Vagina (tissue), 2 donors: ENCODE measurements at regions not wholly inside any gene's neighbourhood (a gene's known extent, or its start where the extent isn't known, plus 50 kb on each side); places are given as distances from the start of the nearest gene placed in this dataset.

Experiments used
- DNase-seq, 2 donors: peaks; one replicate each; pipeline ENCODE4 v3.0.0-alpha.2; 2017; ENCODE audit errors: extremely low spot score in 2 of 2
- H3K27ac ChIP-seq: fragments of 200-600 bp; sonication (generic); one replicate; pipeline ENCODE4 v1.5.1; 2019
- H3K27me3 ChIP-seq: fragments of 200-600 bp; sonication (generic); one replicate; pipeline ENCODE4 v1.5.1; 2019
- H3K36me3 ChIP-seq, 2 donors: fragments of 200-600 bp; sonication (generic); one replicate each; pipeline ENCODE4 v1.5.1; 2017 to 2019
- H3K4me1 ChIP-seq: fragments of 200-600 bp; sonication (generic); one replicate; pipeline ENCODE4 v1.5.1; 2019
- H3K4me3 ChIP-seq, 2 donors: fragments of 200-600 bp; sonication (generic); 1 replicate in 1 of 2; 2 replicates in 1 of 2; pipeline ENCODE4 v1.5.1; 2016 to 2019
- H3K9me3 ChIP-seq: fragments of 200-600 bp; sonication (generic); one replicate; pipeline ENCODE4 v1.5.1; 2019
- POLR2A ChIP-seq, 2 donors: fragments of 450-650 bp; IDR thresholded peaks; one replicate each; pipeline ENCODE4 v1.6.1; 2017; ENCODE audit warnings: antibody characterized with exemption in 2 of 2, mild to moderate bottlenecking in 2 of 2, moderate library complexity in 2 of 2
- POLR2AphosphoS5 ChIP-seq, 2 donors: sonication (generic); formaldehyde crosslinking; IDR thresholded peaks; one replicate each; pipeline ENCODE4 v1.9.0; 2017; ENCODE audit warnings: antibody characterized with exemption in 2 of 2, mild to moderate bottlenecking in 2 of 2, low read depth in 1 of 2; ENCODE audit not compliant: insufficient read depth in 1 of 2
- intact Hi-C: fragments of 100-400 bp; cut with DNase I; formaldehyde crosslinking; loops from one replicate; pipeline ENCODE4 v1.15.1; 2023
- TF ChIP-seq, protein P1 (sequence below), 3 experiments: fragments of 450-650 bp in 2 of 3; fragments of 200-600 bp in 1 of 3; sonication (generic) in 1 of 3; IDR thresholded peaks; one replicate each; pipeline ENCODE4 v1.5.1; 2017 to 2019; ENCODE audit warnings: antibody characterized with exemption in 3 of 3, mild to moderate bottlenecking in 2 of 3, moderate library complexity in 2 of 3

- no peak for DNase-seq
- H3K9me3 ChIP-seq: no peaks in the 10 kb centered on the region
- TF ChIP-seq POLR2A (IDR thresholded peaks at IDR 0.05): no peak
- TF ChIP-seq, protein P1, sequence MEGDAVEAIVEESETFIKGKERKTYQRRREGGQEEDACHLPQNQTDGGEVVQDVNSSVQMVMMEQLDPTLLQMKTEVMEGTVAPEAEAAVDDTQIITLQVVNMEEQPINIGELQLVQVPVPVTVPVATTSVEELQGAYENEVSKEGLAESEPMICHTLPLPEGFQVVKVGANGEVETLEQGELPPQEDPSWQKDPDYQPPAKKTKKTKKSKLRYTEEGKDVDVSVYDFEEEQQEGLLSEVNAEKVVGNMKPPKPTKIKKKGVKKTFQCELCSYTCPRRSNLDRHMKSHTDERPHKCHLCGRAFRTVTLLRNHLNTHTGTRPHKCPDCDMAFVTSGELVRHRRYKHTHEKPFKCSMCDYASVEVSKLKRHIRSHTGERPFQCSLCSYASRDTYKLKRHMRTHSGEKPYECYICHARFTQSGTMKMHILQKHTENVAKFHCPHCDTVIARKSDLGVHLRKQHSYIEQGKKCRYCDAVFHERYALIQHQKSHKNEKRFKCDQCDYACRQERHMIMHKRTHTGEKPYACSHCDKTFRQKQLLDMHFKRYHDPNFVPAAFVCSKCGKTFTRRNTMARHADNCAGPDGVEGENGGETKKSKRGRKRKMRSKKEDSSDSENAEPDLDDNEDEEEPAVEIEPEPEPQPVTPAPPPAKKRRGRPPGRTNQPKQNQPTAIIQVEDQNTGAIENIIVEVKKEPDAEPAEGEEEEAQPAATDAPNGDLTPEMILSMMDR (IDR thresholded peaks at IDR 0.05): no peak
- TF ChIP-seq POLR2AphosphoS5 (IDR thresholded peaks at IDR 0.05; ENCODE audit: insufficient read depth in 1 of 2, low read depth in 1 of 2): no peak
- no peak overlapping the region for H3K27ac ChIP-seq
- no peaks in the 10 kb centered on the region for H3K27me3 ChIP-seq
- H3K36me3 ChIP-seq: no peaks in the 10 kb centered on the region
- intact Hi-C loops: no loop called here
- no peak overlapping the region for H3K4me3 ChIP-seq
- H3K4me1 ChIP-seq: no peaks in the 10 kb centered on the region
Measured at GRCh38 chr9:29319736-29320513, 1746.6 kb upstream of the C9orf72 start.

DNA sequence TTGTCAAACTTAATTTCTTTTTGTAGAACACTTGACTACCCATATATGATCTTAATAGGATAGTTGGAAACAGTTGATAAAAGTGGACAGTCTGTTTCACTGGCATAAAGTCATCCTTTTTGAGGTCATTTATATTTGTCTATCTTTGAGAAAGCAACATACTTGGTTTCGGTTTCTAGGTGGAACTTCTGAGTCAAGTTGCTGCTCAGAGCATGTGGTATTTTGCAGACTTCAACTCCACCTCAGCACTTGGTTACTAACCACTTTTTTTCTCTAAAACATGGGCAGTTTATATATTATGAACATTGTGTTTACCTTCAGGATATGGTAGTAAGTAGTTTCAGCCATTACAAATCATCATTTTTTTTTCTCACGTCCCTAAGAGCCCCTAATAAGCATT lies 1749.0 kb upstream of the C9orf72 start:
- intact Hi-C loops: no loop called here
- no peaks in the 10 kb centered on the region for H3K4me1 ChIP-seq
- TF ChIP-seq POLR2A (IDR thresholded peaks at IDR 0.05) (no peak), POLR2AphosphoS5 (IDR thresholded peaks at IDR 0.05; ENCODE audit: insufficient read depth in 1 of 2, low read depth in 1 of 2) (no peak)
- TF ChIP-seq, protein P1 (IDR thresholded peaks at IDR 0.05): no peak
- H3K36me3 ChIP-seq: no peaks in the 10 kb centered on the region
- no peak for DNase-seq
- H3K4me3 ChIP-seq: no peak overlapping the region
- H3K27me3 ChIP-seq: no peaks in the 10 kb centered on the region
- H3K27ac ChIP-seq: no peak overlapping the region
- H3K9me3 ChIP-seq: no peaks in the 10 kb centered on the region

DNA sequence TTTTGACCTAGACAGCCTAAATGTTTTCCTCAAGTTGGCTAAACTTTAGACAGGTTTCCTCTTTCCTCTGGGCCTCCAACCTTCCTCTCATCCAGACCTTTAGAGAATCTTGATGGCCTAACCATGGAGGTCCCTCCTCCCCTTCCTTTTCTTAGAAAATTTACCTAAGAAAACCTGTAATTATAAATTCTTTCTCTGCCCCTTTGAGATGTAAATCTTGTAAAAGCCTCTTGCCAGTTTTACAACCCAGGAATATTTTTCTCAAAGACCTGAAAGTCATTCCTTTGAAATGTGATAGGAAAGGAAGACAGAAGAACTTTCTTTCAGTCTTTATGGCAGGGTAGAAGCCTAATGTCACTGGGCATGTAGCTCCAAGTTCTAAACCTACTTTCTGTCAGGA lies 1752.6 kb upstream of the C9orf72 start:
- Histone ChIP-seq H3K9me3 (no peaks in the 10 kb centered on the region), H3K36me3 (no peaks in the 10 kb centered on the region), H3K4me3 (no peak overlapping the region), H3K27ac (no peak overlapping the region), H3K27me3 (no peaks in the 10 kb centered on the region), H3K4me1 (no peaks in the 10 kb centered on the region)
- TF ChIP-seq POLR2AphosphoS5 (IDR thresholded peaks at IDR 0.05; ENCODE audit: insufficient read depth in 1 of 2, low read depth in 1 of 2): no peak
- TF ChIP-seq, protein P1 (IDR thresholded peaks at IDR 0.05): no peak
- no peak for TF ChIP-seq POLR2A (IDR thresholded peaks at IDR 0.05)
- intact Hi-C loops: no loop called here
- no peak for DNase-seq

- DNase-seq: no peak
- Histone ChIP-seq H3K27me3 (no peaks in the 10 kb centered on the region), H3K4me1 (no peaks in the 10 kb centered on the region), H3K27ac (no peak overlapping the region), H3K9me3 (no peaks in the 10 kb centered on the region), H3K4me3 (no peak overlapping the region), H3K36me3 (no peaks in the 10 kb centered on the region)
- intact Hi-C loops: no loop called here
- TF ChIP-seq POLR2A (IDR thresholded peaks at IDR 0.05): no peak
- no peak for TF ChIP-seq POLR2AphosphoS5 (IDR thresholded peaks at IDR 0.05; ENCODE audit: insufficient read depth in 1 of 2, low read depth in 1 of 2)
- TF ChIP-seq, protein P1 (IDR thresholded peaks at IDR 0.05): no peak
Measured at GRCh38 chr9:29332789-29333188, 1759.5 kb upstream of the C9orf72 start.

DNA sequence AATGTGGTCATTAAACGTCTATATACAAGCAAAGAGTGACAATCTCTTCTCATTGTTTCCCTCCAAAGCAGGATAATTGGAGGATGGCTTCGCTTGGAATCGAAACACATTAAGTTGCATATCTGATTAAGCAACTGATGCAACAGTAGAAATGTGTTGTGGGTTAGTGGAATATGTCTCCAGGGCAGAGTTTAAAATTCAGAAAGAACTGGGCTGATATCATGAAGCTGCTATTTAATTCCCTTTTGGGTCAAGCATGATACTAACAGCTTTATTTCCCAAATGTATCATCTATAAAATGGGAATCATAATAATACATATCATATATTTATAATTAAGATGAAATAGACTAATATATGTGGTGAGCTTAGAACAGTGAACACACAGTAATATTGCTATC lies 1763.0 kb upstream of the C9orf72 start:
- H3K4me1 ChIP-seq: no peaks in the 10 kb centered on the region
- no peaks in the 10 kb centered on the region for H3K27me3 ChIP-seq
- DNase-seq: no peak
- TF ChIP-seq POLR2AphosphoS5 (IDR thresholded peaks at IDR 0.05; ENCODE audit: insufficient read depth in 1 of 2, low read depth in 1 of 2) (no peak), POLR2A (IDR thresholded peaks at IDR 0.05) (no peak)
- TF ChIP-seq, protein P1 (IDR thresholded peaks at IDR 0.05): no peak
- no peak overlapping the region for H3K27ac ChIP-seq
- no peaks in the 10 kb centered on the region for H3K36me3 ChIP-seq
- intact Hi-C loops: no loop called here
- H3K4me3 ChIP-seq: no peak overlapping the region
- no peaks in the 10 kb centered on the region for H3K9me3 ChIP-seq
